C4-2B (cell line): ENCODE measurements at regions not wholly inside any gene's neighbourhood (a gene's known extent, or its start where the extent isn't known, plus 50 kb on each side); places are given as distances from the start of the nearest gene placed in this dataset.

Experiments used
- ZFX ChIP-seq: fragments of 450-650 bp; IDR thresholded peaks from 2 replicates; pipeline ENCODE4 v1.6.1; 2017
- TF ChIP-seq, protein P1 (sequence below): fragments of 450-650 bp; conservative IDR thresholded peaks from 2 replicates; pipeline ENCODE4 v1.5.1; 2017; ENCODE audit warnings: mild to moderate bottlenecking

DNA sequence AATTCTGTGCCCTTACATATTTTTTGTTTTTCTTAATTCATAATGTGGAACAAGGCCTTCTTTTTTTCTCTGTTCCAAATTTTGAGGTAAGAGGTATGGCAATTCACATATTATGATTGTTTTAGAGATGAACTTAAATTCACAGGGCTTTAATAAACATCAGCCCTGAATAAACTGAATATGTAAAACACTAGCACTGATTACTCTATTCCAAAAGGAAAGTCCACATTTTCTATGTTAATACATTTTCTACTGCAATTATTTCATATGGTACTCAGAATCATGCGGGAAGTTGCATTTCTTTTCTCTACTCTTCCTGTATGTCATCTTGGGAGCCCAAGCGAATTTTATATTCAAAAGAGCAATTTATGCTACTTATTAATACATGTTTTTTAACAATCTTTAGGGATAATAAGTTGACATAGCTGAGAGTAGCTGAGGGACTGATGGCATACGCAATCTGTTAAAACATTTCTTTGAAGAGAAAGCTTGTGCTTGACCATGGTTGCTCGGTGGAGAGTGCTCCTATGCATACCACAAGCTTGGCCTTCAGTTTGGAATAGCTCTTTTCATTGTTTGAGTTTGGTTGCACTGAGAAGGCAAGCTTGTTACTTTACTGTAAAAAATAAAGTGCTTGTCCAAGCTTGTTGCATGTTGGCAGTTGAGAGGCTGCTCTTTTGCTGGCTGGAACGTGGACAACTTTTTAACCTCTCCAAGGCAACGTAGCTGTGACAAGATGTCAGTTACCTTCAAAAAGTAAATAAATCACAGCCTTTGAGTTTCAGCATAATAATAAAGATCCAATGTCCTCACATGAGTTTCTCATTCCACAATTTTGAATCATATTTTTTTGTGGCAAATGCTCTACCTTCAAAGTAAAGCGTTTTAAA is 196.3 kb upstream of the SPRY1 start:
- TF ChIP-seq, protein P1, sequence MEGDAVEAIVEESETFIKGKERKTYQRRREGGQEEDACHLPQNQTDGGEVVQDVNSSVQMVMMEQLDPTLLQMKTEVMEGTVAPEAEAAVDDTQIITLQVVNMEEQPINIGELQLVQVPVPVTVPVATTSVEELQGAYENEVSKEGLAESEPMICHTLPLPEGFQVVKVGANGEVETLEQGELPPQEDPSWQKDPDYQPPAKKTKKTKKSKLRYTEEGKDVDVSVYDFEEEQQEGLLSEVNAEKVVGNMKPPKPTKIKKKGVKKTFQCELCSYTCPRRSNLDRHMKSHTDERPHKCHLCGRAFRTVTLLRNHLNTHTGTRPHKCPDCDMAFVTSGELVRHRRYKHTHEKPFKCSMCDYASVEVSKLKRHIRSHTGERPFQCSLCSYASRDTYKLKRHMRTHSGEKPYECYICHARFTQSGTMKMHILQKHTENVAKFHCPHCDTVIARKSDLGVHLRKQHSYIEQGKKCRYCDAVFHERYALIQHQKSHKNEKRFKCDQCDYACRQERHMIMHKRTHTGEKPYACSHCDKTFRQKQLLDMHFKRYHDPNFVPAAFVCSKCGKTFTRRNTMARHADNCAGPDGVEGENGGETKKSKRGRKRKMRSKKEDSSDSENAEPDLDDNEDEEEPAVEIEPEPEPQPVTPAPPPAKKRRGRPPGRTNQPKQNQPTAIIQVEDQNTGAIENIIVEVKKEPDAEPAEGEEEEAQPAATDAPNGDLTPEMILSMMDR, result no peak
- no peak for TF ChIP-seq ZFX
